SW480 (cell line): ENCODE measurements at regions not wholly inside any gene's neighbourhood (a gene's known extent, or its start where the extent isn't known, plus 50 kb on each side); places are given as distances from the start of the nearest gene placed in this dataset.

Experiments
- DNase-seq: peaks from one replicate; pipeline ENCODE4 v3.0.0-alpha.2; 2016; ENCODE audit warnings: low spot score

GRCh38 chr4:152159773-152160172 is 376.1 kb downstream of the FBXW7 start:
- DNase-seq, result no peak

DNA sequence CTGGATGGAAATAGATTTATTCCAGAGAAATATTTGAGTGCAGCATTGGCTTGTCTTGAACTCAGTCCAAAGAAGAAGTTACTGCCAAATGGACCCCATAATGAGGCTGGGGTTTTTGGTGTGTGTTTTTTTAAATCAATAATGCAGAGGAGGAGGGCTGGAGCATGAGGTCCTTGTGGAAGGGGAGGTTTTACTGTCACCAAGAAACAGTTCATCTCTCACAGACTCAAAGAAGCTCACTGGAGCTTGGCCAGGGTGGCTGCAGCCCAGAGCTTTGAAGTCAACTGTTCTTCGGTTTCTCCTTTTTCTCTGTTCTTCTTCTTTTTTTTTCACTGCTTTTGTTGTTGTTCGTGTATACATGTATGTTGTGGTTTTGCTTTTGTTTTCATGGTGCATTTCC is 377.7 kb downstream of the FBXW7 start:
- DNase-seq, result no peak

- no peak for DNase-seq
These were observed 378.3 kb downstream of the FBXW7 start for GRCh38 chr4:152157629-152158028.

GRCh38 chr4:152156442-152156841 is 379.4 kb downstream of the FBXW7 start:
- no peak for DNase-seq

GRCh38 chr4:152155070-152155469 is 380.8 kb downstream of the FBXW7 start:
- DNase-seq, result no peak

DNA sequence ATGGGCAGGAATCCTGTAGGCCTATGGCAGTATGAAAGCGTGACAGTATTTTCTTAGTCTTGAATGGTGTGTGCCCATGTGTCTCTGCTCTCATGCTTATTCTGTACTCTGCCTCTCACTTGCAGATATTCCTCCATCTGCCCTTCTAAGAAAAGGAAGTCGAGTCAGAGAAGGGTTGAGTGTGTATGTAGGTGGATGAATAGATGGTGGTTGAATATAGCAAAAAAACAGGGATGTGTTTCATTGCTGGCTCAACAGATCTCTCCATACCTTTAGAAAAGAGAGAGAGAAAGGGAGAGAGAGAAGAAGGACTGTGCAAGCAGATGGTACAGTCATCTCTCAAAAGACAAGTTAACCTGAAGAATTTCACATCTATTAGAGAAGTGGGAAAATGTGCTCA is 381.5 kb downstream of the FBXW7 start:
- no peak for DNase-seq

- DNase-seq, result no peak
These were observed 382.2 kb downstream of the FBXW7 start for GRCh38 chr4:152153476-152154270.

GRCh38 chr4:152150214-152150613 is 385.7 kb downstream of the FBXW7 start:
- DNase-seq, result no peak

- DNase-seq, result no peak
These were observed 386.1 kb downstream of the FBXW7 start for GRCh38 chr4:152149745-152150144.

DNA sequence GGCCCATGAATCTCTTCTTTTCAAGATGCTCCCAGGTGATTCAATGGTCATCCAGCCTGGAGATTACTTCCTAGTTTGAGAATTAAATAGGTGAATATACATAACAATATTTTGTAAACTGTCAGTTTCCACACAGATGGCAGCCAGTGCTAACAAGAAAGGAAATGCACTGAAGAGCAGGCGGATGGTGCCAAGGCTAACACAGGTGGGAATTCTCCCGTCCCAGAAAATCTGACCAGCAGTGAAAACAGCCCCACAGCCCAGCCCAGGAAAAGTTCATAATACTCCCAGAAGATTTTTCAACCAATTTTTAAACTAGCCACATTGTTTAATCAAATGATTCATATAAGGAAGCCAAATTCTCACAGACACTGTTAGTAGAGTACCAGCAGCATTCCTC is 387.2 kb upstream of the GATB start:
- no peak for DNase-seq

- no peak for DNase-seq
These were observed 385.4 kb upstream of the GATB start for GRCh38 chr4:152146244-152146643.

- no peak for DNase-seq
These were observed 383.0 kb upstream of the GATB start for GRCh38 chr4:152143806-152144205.

- DNase-seq, result no peak
These were observed 377.6 kb upstream of the GATB start for GRCh38 chr4:152138451-152138850.

- DNase-seq, result no peak
These were observed 372.0 kb upstream of the GATB start for GRCh38 chr4:152132776-152133175.

- no peak for DNase-seq
These were observed 367.5 kb upstream of the GATB start for GRCh38 chr4:152128356-152128755.

DNA sequence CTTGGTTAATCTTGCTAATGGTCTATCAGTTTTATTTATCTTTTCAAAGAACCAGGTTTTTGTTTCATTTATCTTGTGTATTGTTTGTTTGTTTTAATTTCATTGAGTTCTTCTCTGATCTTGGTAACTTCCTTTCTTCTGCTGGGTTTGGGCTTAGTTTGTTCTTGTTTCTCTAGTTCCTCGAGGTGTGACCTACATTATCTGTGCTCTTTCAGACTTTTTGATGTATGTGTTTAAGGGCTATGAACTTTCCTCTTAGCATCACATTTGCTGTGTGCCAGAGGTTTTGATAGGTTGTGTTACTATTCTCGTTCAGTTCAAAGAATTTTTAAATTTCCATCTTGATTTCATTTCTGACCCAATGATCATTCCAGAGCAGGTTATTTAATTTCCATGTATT is 365.4 kb upstream of the GATB start:
- DNase-seq, result no peak

DNA sequence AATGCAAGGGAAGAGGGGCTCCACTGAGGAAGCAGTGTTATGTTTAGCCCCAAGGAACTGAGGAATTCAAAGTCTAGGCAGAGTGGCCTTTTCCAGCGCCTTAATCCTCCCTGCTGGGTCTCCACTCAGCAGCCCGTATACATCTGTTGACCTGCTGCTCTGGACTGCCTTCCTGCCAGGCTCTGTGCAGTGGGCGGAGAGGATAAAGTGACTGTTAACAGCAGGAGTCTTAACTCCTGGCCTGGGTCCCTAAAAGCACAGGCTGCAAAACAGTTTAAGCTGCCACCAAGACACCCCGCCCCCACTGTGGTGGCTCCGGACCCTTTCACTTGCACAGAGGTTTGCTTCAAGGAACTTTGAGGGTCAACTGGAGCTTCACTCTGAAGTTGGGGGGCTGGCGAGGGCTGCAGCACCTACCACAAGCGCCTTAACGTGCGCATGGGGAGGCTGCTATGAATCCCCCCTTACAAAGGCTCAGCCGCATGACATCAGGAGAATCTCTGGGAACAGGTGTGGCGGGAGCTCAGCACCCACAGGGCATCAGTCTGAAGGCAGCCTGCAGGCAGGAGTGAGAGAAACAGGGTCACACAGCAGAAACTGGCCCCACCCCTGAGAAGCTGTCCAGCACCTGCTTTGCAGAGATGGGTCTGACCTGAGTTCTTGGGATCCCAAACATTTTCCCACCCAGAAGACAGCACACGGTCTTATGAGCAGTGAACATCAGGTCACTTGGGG is 358.2 kb upstream of the GATB start:
- DNase-seq, result no peak

- no peak for DNase-seq
These were observed 357.2 kb upstream of the GATB start for GRCh38 chr4:152117933-152118507.

GRCh38 chr4:152117520-152117919 is 356.7 kb upstream of the GATB start:
- no peak for DNase-seq

DNA sequence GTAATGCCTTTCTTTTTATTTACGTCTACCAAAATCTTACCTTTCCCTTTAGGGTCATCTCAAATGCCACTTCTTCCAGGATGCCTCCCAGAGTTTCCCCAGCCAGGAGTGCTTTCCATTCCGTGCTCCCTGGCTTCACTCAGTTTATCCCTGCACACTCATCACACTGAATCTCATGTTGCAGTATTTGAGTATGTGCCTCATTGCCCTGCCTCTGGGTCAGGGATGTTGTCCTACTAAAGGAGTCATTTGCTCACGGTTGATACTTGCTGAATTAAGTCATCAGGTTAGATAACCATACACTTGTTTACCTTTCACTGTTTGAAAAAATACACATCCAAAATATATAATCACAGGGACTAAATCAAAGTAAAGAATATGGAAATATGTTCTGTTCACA is 356.2 kb upstream of the GATB start:
- DNase-seq, result no peak

DNA sequence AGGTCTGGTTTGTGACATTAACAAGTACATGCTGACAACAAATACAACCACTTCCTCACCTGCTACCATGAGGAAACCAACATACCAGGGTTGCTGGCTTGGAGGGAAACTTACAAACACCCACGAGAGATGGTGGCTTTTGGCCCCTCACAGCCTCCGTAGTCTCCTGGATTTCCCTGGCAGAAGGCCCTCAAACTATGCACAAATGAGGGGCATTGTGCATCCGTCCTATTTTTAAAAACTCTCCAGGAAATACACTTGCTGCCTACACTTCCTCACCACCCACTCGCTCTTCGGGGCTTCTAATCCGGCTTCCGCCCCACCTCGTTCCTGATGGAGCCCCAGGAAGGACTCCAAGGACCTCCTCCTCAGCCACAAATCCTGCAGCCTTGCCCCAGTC is 355.0 kb upstream of the GATB start:
- no peak for DNase-seq

DNA sequence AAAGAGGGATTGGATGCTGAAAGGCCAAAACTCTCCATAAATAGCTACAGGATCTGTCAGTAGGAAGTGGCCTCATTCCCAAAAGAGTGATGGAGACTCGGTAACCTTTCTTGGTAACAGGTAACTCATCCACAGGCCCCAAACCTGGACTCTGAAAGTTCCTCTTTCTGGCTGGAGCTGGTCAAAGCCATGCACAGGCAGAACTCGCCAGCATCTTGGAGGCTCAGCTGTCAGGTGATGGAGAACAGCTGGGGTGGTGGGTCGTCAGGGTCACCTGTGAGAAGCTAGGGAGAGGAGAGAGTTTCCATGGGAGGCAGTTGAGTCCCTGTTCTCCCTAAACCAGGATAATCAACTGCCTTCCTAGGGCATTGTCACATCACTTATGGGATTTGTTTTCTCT is 354.3 kb upstream of the GATB start:
- DNase-seq, result no peak

- no peak for DNase-seq
These were observed 353.8 kb upstream of the GATB start for GRCh38 chr4:152114562-152114961.
